Neural cell (in vitro differentiated cells): ENCODE measurements at regions not wholly inside any gene's neighbourhood (a gene's known extent, or its start where the extent isn't known, plus 50 kb on each side); places are given as distances from the start of the nearest gene placed in this dataset.

Experiments
- H2AFZ ChIP-seq: fragments of 200-600, 300-800 bp; sonication (generic), shearing (Covaris generic); 2 replicates; pipeline ENCODE4 v1.6.0; 2014; ENCODE audit warnings: low read depth, mild to moderate bottlenecking, antibody characterized with exemption, low read length, moderate library complexity
- H3F3A ChIP-seq: fragments of 200-600 bp; shearing (Covaris generic); 2 replicates; pipeline ENCODE4 v1.6.1; 2016; ENCODE audit warnings: mild to moderate bottlenecking, moderate library complexity, mixed read lengths, antibody characterized with exemption, low read length; ENCODE audit not compliant: insufficient read depth, poor library complexity, severe bottlenecking
- H3K27ac ChIP-seq: fragments of 200-600, 300-800 bp; sonication (generic), shearing (Covaris generic); 2 replicates; pipeline ENCODE4 v1.5.1; 2014; ENCODE audit warnings: mild to moderate bottlenecking, low read length, moderate library complexity
- H3K27me3 ChIP-seq: fragments of 300-800, 200-600 bp; sonication (generic), shearing (Covaris generic); 2 replicates; pipeline ENCODE4 v1.6.0; 2014; ENCODE audit warnings: mild to moderate bottlenecking, low read depth, low read length, moderate library complexity; ENCODE audit not compliant: insufficient read depth
- H3K36me3 ChIP-seq: fragments of 300-800, 200-600 bp; sonication (generic), shearing (Covaris generic); 2 replicates; pipeline ENCODE4 v1.5.1; 2014; ENCODE audit warnings: mild to moderate bottlenecking, antibody characterized with exemption, low read length, moderate library complexity; ENCODE audit not compliant: insufficient read depth
- H3K4me2 ChIP-seq: fragments of 300-800, 200-600 bp; sonication (generic), shearing (Covaris generic); 2 replicates; pipeline ENCODE4 v1.6.0; 2014; ENCODE audit warnings: mild to moderate bottlenecking, low read length
- H3K4me3 ChIP-seq: fragments of 300-800, 200-600 bp; sonication (generic), shearing (Covaris generic); 2 replicates; pipeline ENCODE4 v1.5.1; 2014; ENCODE audit warnings: mild to moderate bottlenecking, low read length, moderate library complexity
- H3K79me2 ChIP-seq: fragments of 200-600 bp; shearing (Covaris generic); replicated peaks from 2 replicates; pipeline ENCODE4 v1.6.0; 2014; ENCODE audit warnings: mild to moderate bottlenecking, low read length, moderate library complexity; ENCODE audit not compliant: insufficient read depth
- H3K9ac ChIP-seq: fragments of 300-800, 200-600 bp; sonication (generic), shearing (Covaris generic); 2 replicates; pipeline ENCODE4 v1.6.1; 2016; ENCODE audit warnings: mild to moderate bottlenecking, low read length, mixed read lengths
- H3K9me2 ChIP-seq: fragments of 200-600 bp; shearing (Covaris generic); 2 replicates; pipeline ENCODE4 v1.6.1; 2016; ENCODE audit warnings: mild to moderate bottlenecking, low read length, mixed read lengths; ENCODE audit not compliant: insufficient read depth
- H3K9me3 ChIP-seq: fragments of 200-600, 300-800 bp; sonication (generic), shearing (Covaris generic); 2 replicates; pipeline ENCODE4 v1.6.1; 2016; ENCODE audit warnings: mild to moderate bottlenecking, mixed run types, low read length, moderate library complexity, mixed read lengths
- H4K20me1 ChIP-seq: fragments of 200-600 bp; shearing (Covaris generic); 2 replicates; pipeline ENCODE4 v1.6.1; 2016; ENCODE audit warnings: mild to moderate bottlenecking, mixed run types; ENCODE audit not compliant: insufficient read depth
- CTCF ChIP-seq: fragments of 450-650 bp; IDR thresholded peaks from 2 replicates; pipeline ENCODE4 v1.5.1; 2014; ENCODE audit warnings: antibody characterized with exemption, mild to moderate bottlenecking, moderate library complexity; ENCODE audit not compliant: poor library complexity, severe bottlenecking
- EP300 ChIP-seq: fragments of 450-650 bp; conservative IDR thresholded peaks from 2 replicates; pipeline ENCODE4 v1.6.1; 2014; ENCODE audit warnings: antibody characterized with exemption, mild to moderate bottlenecking, moderate library complexity; ENCODE audit not compliant: poor library complexity, severe bottlenecking
- EZH2 ChIP-seq: fragments of 200-600, 300-800 bp; shearing (Covaris generic), sonication (generic); IDR thresholded peaks from 2 replicates; pipeline ENCODE4 v1.6.1; 2014; ENCODE audit warnings: antibody characterized with exemption, low read length, borderline replicate concordance, mild to moderate bottlenecking; ENCODE audit not compliant: insufficient read depth, poor library complexity, severe bottlenecking
- MXI1 ChIP-seq: fragments of 450-650 bp; conservative IDR thresholded peaks from 2 replicates; pipeline ENCODE4 v1.6.1; 2014; ENCODE audit warnings: antibody characterized with exemption, mild to moderate bottlenecking; ENCODE audit not compliant: poor library complexity, severe bottlenecking
- POLR2AphosphoS5 ChIP-seq: IDR thresholded peaks from 2 replicates; pipeline ENCODE4 v1.6.1; 2012
- REST ChIP-seq: IDR thresholded peaks from 2 replicates; pipeline ENCODE4 v1.6.1; 2012; ENCODE audit warnings: borderline replicate concordance
- SMC3 ChIP-seq: fragments of 450-650 bp; conservative IDR thresholded peaks from 2 replicates; pipeline ENCODE4 v1.6.1; 2014; ENCODE audit warnings: antibody characterized with exemption, mild to moderate bottlenecking, moderate library complexity; ENCODE audit not compliant: poor library complexity
- TAF1 ChIP-seq: IDR thresholded peaks from 2 replicates; pipeline ENCODE4 v1.6.1; 2012; ENCODE audit warnings: low read depth

- no peaks in the 10 kb centered on the region for H3K9me2 ChIP-seq
- H3K27ac ChIP-seq, result no peak overlapping the region
- no peaks in the 10 kb centered on the region for H3K36me3 ChIP-seq
- no peaks in the 10 kb centered on the region for H3K9me3 ChIP-seq
- no peak overlapping the region for H3K4me3 ChIP-seq
- H3K27me3 ChIP-seq, result no peaks in the 10 kb centered on the region
- no peaks in the 10 kb centered on the region for H3F3A ChIP-seq
- H3K9ac ChIP-seq, result no peak overlapping the region
- no peaks in the 10 kb centered on the region for H3K79me2 ChIP-seq
- H3K4me2 ChIP-seq, result no peak overlapping the region
- H4K20me1 ChIP-seq, result no peaks in the 10 kb centered on the region
- no peak for TF ChIP-seq SMC3
- TF ChIP-seq EZH2, result no peak
- no peak for TF ChIP-seq TAF1
- TF ChIP-seq POLR2AphosphoS5, result no peak
- TF ChIP-seq REST, result no peak
- TF ChIP-seq CTCF, result no peak
- no peak for TF ChIP-seq EP300
- TF ChIP-seq MXI1, result no peak
- H2AFZ ChIP-seq, result no peak overlapping the region
These were observed 254.4 kb upstream of the PMEPA1 start for GRCh38 chr20:57964011-57964862.

GRCh38 chr20:57960803-57961575 is 251.2 kb upstream of the PMEPA1 start:
- no peaks in the 10 kb centered on the region for H3K9me3 ChIP-seq
- H3K4me2 ChIP-seq, result no peak overlapping the region
- H3K9ac ChIP-seq, result no peak overlapping the region
- no peaks in the 10 kb centered on the region for H3K36me3 ChIP-seq
- no peaks in the 10 kb centered on the region for H3K27me3 ChIP-seq
- H2AFZ ChIP-seq, result no peak overlapping the region
- no peak overlapping the region for H3K27ac ChIP-seq
- TF ChIP-seq TAF1, result no peak
- H4K20me1 ChIP-seq, result no peaks in the 10 kb centered on the region
- no peaks in the 10 kb centered on the region for H3K9me2 ChIP-seq
- H3K79me2 ChIP-seq, result no peaks in the 10 kb centered on the region
- no peaks in the 10 kb centered on the region for H3F3A ChIP-seq
- no peak overlapping the region for H3K4me3 ChIP-seq
